ENCODE measurements at regions not wholly inside any gene's neighbourhood (a gene's known extent, or its start where the extent isn't known, plus 50 kb on each side); places are given as distances from the start of the nearest gene placed in this dataset.

- Mint-ChIP-seq H3K36me3 (ENCODE audit: low read depth) (no peaks in the 10 kb centered on the region), H3K4me1 (peaks cover 67% of the 10 kb centered on the region), H3K27me3 (ENCODE audit: low read depth) (no peaks in the 10 kb centered on the region), H3K27ac (peak overlapping the region; percentile 76 to 98 (median 96)), H3K4me3 (peak overlapping the region in 2 of 3 experiments; percentile 33 to 49), H3K9me3 (no peaks in the 10 kb centered on the region)
- TF ChIP-seq CTCF (IDR thresholded peaks at IDR 0.05; ENCODE audit: unreplicated experiment in 3 of 3) = no peak
Measured at GRCh38 chr18:49663899-49664890, 102.3 kb downstream of the LIPG start.

GRCh38 chr18:49662506-49662905, 100.6 kb downstream of the LIPG start:
- Mint-ChIP-seq H3K4me1 (peaks cover 55% of the 10 kb centered on the region), H3K36me3 (ENCODE audit: low read depth) (no peaks in the 10 kb centered on the region), H3K27ac (peak overlapping the region in 1 of 3 experiments; percentile 52), H3K27me3 (ENCODE audit: low read depth) (no peaks in the 10 kb centered on the region), H3K4me3 (no peak overlapping the region), H3K9me3 (no peaks in the 10 kb centered on the region)
- no peak for TF ChIP-seq CTCF (IDR thresholded peaks at IDR 0.05; ENCODE audit: unreplicated experiment in 3 of 3)

GRCh38 chr18:49658823-49659404, 97.1 kb downstream of the LIPG start:
- peaks cover 24% of the 10 kb centered on the region for H3K4me1 Mint-ChIP-seq

GRCh38 chr18:49656073-49656692, 94.3 kb downstream of the LIPG start:
- H3K4me3 Mint-ChIP-seq = no peak overlapping the region

More at GRCh38 chr18:49658823-49659404, 97.1 kb downstream of the LIPG start:
- TF ChIP-seq CTCF (IDR thresholded peaks at IDR 0.05; ENCODE audit: unreplicated experiment in 3 of 3) = no peak
- no peak overlapping the region for H3K4me3 Mint-ChIP-seq
- no peaks in the 10 kb centered on the region for H3K9me3 Mint-ChIP-seq
- H3K27me3 Mint-ChIP-seq (ENCODE audit: low read depth) = no peaks in the 10 kb centered on the region
- no peaks in the 10 kb centered on the region for H3K36me3 Mint-ChIP-seq (ENCODE audit: low read depth)
- H3K27ac Mint-ChIP-seq = peak overlapping the region in 2 of 3 experiments; percentile 16 to 49

More at GRCh38 chr18:49656073-49656692, 94.3 kb downstream of the LIPG start:
- no peaks in the 10 kb centered on the region for H3K36me3 Mint-ChIP-seq (ENCODE audit: low read depth)
- H3K9me3 Mint-ChIP-seq = no peaks in the 10 kb centered on the region
- TF ChIP-seq CTCF (IDR thresholded peaks at IDR 0.05; ENCODE audit: unreplicated experiment in 3 of 3) = no peak
- peak overlapping the region in 2 of 3 experiments; percentile 14 to 76 for H3K27ac Mint-ChIP-seq
- H3K27me3 Mint-ChIP-seq (ENCODE audit: low read depth) = no peaks in the 10 kb centered on the region
- H3K4me1 Mint-ChIP-seq = peaks cover 33% of the 10 kb centered on the region
